B cell (primary cell): ENCODE measurements at regions not wholly inside any gene's neighbourhood (a gene's known extent, or its start where the extent isn't known, plus 50 kb on each side); places are given as distances from the start of the nearest gene placed in this dataset.
"Not testable (repeated sequence)": the region's sequence is repeated elsewhere in the genome, so short reads cannot be mapped to it uniquely, and the experiment has no call there.

Experiments
- ATAC-seq: fragments of 200-7000 bp; cut with Tn5 transposase; one replicate; pipeline ENCODE4 v1.10.0; 2021; ENCODE audit warnings: low read depth, mild to moderate bottlenecking, moderate number of reproducible peaks, moderate library complexity
- CTCF ChIA-PET: fragments of 350-600 bp; sonication (Branson Sonifier 250); formaldehyde crosslinking; loops from one replicate; lab custom pipeline; 2021; ENCODE audit warnings: antibody characterized with exemption, inconsistent platforms; lab: Charles Lee
- POLR2A ChIA-PET: fragments of 350-600 bp; sonication (Branson Sonifier 250); formaldehyde crosslinking; loops from one replicate; lab custom pipeline; 2021; ENCODE audit warnings: antibody characterized with exemption; lab: Charles Lee
- DNase-seq: peaks from one replicate; pipeline ENCODE4 v3.0.0; 2013
- H2AFZ ChIP-seq: 2 replicates; pipeline ENCODE4 v1.6.1; 2012; ENCODE audit warnings: mild to moderate bottlenecking, low read depth, low read length; ENCODE audit not compliant: insufficient read depth, poor library complexity, severe bottlenecking
- H3K27ac ChIP-seq, 2 donors: 1 replicate in 1 of 2; 2 replicates in 1 of 2; pipeline ENCODE4 v1.5.1; 2012 to 2013; ENCODE audit warnings: low read length in 2 of 2, mild to moderate bottlenecking in 2 of 2, moderate library complexity in 1 of 2
- H3K27me3 ChIP-seq, 4 experiments: fragments of 200-600 bp in 1 of 4; sonication (generic) in 1 of 4; replicated peaks in 1 of 4; 1 replicate in 2 of 4; 2 replicates in 2 of 4; pipeline versions ENCODE4 v1.6.1 to v1.7.0; 2013 to 2016; ENCODE audit warnings: low read length in 3 of 4, mild to moderate bottlenecking in 2 of 4, mixed read lengths in 1 of 4, moderate library complexity in 1 of 4; ENCODE audit not compliant: insufficient read depth in 4 of 4, control insufficient read depth in 3 of 4; ENCODE audit errors: control extremely low read depth in 1 of 4
- H3K36me3 ChIP-seq, 2 experiments: replicated peaks in 1 of 2; 1 replicate in 1 of 2; 2 replicates in 1 of 2; pipeline versions ENCODE4 v1.6.1 to v1.7.1; 2013; ENCODE audit warnings: low read length in 1 of 2; ENCODE audit not compliant: insufficient read depth in 2 of 2, control insufficient read depth in 1 of 2; ENCODE audit errors: control extremely low read depth in 1 of 2, extremely low read depth in 1 of 2
- H3K4me1 ChIP-seq, 2 donors: fragments of 200-600 bp in 1 of 2; sonication (generic) in 1 of 2; 1 replicate in 1 of 2; 2 replicates in 1 of 2; pipeline versions ENCODE4 v1.5.1 to v1.6.1; 2013 to 2017; ENCODE audit warnings: low read length in 2 of 2; ENCODE audit not compliant: control insufficient read depth in 2 of 2, insufficient read depth in 2 of 2
- H3K4me2 ChIP-seq: replicated peaks from 2 replicates; pipeline ENCODE3; 2012; ENCODE audit warnings: mild to moderate bottlenecking, low read depth, low read length; ENCODE audit not compliant: poor library complexity, severe bottlenecking
- H3K4me3 ChIP-seq, 5 experiments: fragments of 200-600 bp in 1 of 5; sonication (generic) in 1 of 5; 1 replicate in 3 of 5; 2 replicates in 2 of 5; pipeline versions ENCODE4 v1.5.1 to v1.7.0; 2011 to 2016; ENCODE audit warnings: low read length in 4 of 5, mild to moderate bottlenecking in 4 of 5, low read depth in 2 of 5, control low read depth in 1 of 5, moderate library complexity in 1 of 5; ENCODE audit not compliant: insufficient read depth in 1 of 5; ENCODE audit errors: control extremely low read depth in 1 of 5, extremely low read depth in 1 of 5
- H3K79me2 ChIP-seq: fragments of 200-600 bp; sonication (generic); one replicate; pipeline ENCODE4 v1.6.0; 2016; ENCODE audit warnings: low read length; ENCODE audit not compliant: control insufficient read depth, insufficient read depth
- H3K9ac ChIP-seq: fragments of 200-600 bp; sonication (generic); 2 replicates; pipeline ENCODE4 v1.6.1; 2017; ENCODE audit warnings: mild to moderate bottlenecking, low read length, moderate library complexity
- H3K9me3 ChIP-seq, 3 donors: one replicate each; pipeline versions ENCODE4 v1.6.1 to v1.7.1; 2013; ENCODE audit warnings: low read length in 2 of 3; ENCODE audit not compliant: control insufficient read depth in 2 of 3, insufficient read depth in 1 of 3; ENCODE audit errors: control extremely low read depth in 1 of 3
- H4K20me1 ChIP-seq: 2 replicates; pipeline ENCODE4 v1.6.0; 2012; ENCODE audit warnings: mild to moderate bottlenecking, low read length; ENCODE audit not compliant: insufficient read depth, control insufficient read depth, poor library complexity, severe bottlenecking
- H3K27ac Mint-ChIP-seq: one replicate; pipeline ENCODE4 v1.8.0; 2021; ENCODE audit warnings: mixed read lengths
- H3K27me3 Mint-ChIP-seq: one replicate; pipeline ENCODE4 v1.8.0; 2021; ENCODE audit warnings: mixed read lengths
- H3K4me1 Mint-ChIP-seq: one replicate; pipeline ENCODE4 v1.8.0; 2021; ENCODE audit warnings: mixed read lengths
- H3K4me3 Mint-ChIP-seq: one replicate; pipeline ENCODE4 v1.8.0; 2021; ENCODE audit warnings: mixed read lengths
- H3K9me3 Mint-ChIP-seq: one replicate; pipeline ENCODE4 v1.8.0; 2022; ENCODE audit warnings: mixed read lengths; ENCODE audit not compliant: insufficient read depth
- EZH2 ChIP-seq: IDR thresholded peaks from 2 replicates; pipeline ENCODE4 v1.6.1; 2012; ENCODE audit warnings: borderline replicate concordance, low read depth, mild to moderate bottlenecking, moderate library complexity, low read length; ENCODE audit not compliant: insufficient read depth, poor library complexity, severe bottlenecking
- WGBS: methylation state at CpG from one replicate; pipeline ENCODE4 v1.1.5; 2013; ENCODE audit warnings: missing lambda C conversion rate; ENCODE audit not compliant: insufficient coverage; 5-methylcytosine and 5-hydroxymethylcytosine counted together
- intact Hi-C: fragments of 100-400 bp; cut with micrococcal nuclease; formaldehyde crosslinking; loops from one replicate; pipeline ENCODE4 v1.10.0; 2022
- TF ChIP-seq, protein P1 (sequence below): fragments of 200-600 bp; IDR thresholded peaks from one replicate; pipeline ENCODE4 v1.8.0; 2022; ENCODE audit warnings: antibody characterized with exemption, mild to moderate bottlenecking

- TF ChIP-seq EZH2: no peak
- TF ChIP-seq, protein P1, sequence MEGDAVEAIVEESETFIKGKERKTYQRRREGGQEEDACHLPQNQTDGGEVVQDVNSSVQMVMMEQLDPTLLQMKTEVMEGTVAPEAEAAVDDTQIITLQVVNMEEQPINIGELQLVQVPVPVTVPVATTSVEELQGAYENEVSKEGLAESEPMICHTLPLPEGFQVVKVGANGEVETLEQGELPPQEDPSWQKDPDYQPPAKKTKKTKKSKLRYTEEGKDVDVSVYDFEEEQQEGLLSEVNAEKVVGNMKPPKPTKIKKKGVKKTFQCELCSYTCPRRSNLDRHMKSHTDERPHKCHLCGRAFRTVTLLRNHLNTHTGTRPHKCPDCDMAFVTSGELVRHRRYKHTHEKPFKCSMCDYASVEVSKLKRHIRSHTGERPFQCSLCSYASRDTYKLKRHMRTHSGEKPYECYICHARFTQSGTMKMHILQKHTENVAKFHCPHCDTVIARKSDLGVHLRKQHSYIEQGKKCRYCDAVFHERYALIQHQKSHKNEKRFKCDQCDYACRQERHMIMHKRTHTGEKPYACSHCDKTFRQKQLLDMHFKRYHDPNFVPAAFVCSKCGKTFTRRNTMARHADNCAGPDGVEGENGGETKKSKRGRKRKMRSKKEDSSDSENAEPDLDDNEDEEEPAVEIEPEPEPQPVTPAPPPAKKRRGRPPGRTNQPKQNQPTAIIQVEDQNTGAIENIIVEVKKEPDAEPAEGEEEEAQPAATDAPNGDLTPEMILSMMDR: no peak
- no peaks in the 10 kb centered on the region for H3K79me2 ChIP-seq
- no peak overlapping the region for H3K27ac ChIP-seq
- 86% methylated on average over 1 of the region's 1 CpG for WGBS
- H3K4me1 ChIP-seq: no peaks in the 10 kb centered on the region
- H3K4me2 ChIP-seq: no peak overlapping the region
- H3K9me3 Mint-ChIP-seq: peaks cover 2% of the 10 kb centered on the region
- H3K27ac Mint-ChIP-seq: no peak overlapping the region
- no peaks in the 10 kb centered on the region for H3K27me3 ChIP-seq
- H3K4me1 Mint-ChIP-seq: no peaks in the 10 kb centered on the region
- ATAC-seq (no peak), DNase-seq (no peak)
- H4K20me1 ChIP-seq: no peaks in the 10 kb centered on the region
- intact Hi-C loops: no loop called here
- CTCF ChIA-PET: no interaction called here
- no peaks in the 10 kb centered on the region for H3K9me3 ChIP-seq
- no peaks in the 10 kb centered on the region for H3K27me3 Mint-ChIP-seq
- H2AFZ ChIP-seq: no peak overlapping the region
- no peak overlapping the region for H3K9ac ChIP-seq
- no peak overlapping the region for H3K4me3 ChIP-seq
- POLR2A ChIA-PET: no interaction called here
- no peak overlapping the region for H3K4me3 Mint-ChIP-seq
- H3K36me3 ChIP-seq: no peaks in the 10 kb centered on the region
Observed at GRCh38 chr9:106177216-106177615, 482.9 kb downstream of the TMEM38B start.

- H3K4me1 Mint-ChIP-seq: no peaks in the 10 kb centered on the region
- no peak overlapping the region for H3K4me2 ChIP-seq
- H3K36me3 ChIP-seq: no peaks in the 10 kb centered on the region
- TF ChIP-seq, protein P1: no peak
- no peak for TF ChIP-seq EZH2
- no peak overlapping the region for H2AFZ ChIP-seq
- no peak overlapping the region for H3K4me3 Mint-ChIP-seq
- intact Hi-C loops: no loop called here
- H3K79me2 ChIP-seq: no peaks in the 10 kb centered on the region
- DNase-seq (no peak), ATAC-seq (no peak)
- H3K9ac ChIP-seq: no peak overlapping the region
- no peaks in the 10 kb centered on the region for H3K4me1 ChIP-seq
- H3K4me3 ChIP-seq: no peak overlapping the region
- ChIA-PET CTCF (no interaction called here), POLR2A (no interaction called here)
- no peaks in the 10 kb centered on the region for H4K20me1 ChIP-seq
- H3K27me3 Mint-ChIP-seq: no peaks in the 10 kb centered on the region
- no peak overlapping the region for H3K27ac Mint-ChIP-seq
- H3K27me3 ChIP-seq: no peaks in the 10 kb centered on the region
- peaks cover 2% of the 10 kb centered on the region for H3K9me3 Mint-ChIP-seq
- WGBS: 97% methylated on average over 3 of the region's 3 CpGs
- H3K9me3 ChIP-seq: no peaks in the 10 kb centered on the region
- H3K27ac ChIP-seq: no peak overlapping the region
Observed at GRCh38 chr9:106179191-106179590, 484.9 kb downstream of the TMEM38B start.

DNA sequence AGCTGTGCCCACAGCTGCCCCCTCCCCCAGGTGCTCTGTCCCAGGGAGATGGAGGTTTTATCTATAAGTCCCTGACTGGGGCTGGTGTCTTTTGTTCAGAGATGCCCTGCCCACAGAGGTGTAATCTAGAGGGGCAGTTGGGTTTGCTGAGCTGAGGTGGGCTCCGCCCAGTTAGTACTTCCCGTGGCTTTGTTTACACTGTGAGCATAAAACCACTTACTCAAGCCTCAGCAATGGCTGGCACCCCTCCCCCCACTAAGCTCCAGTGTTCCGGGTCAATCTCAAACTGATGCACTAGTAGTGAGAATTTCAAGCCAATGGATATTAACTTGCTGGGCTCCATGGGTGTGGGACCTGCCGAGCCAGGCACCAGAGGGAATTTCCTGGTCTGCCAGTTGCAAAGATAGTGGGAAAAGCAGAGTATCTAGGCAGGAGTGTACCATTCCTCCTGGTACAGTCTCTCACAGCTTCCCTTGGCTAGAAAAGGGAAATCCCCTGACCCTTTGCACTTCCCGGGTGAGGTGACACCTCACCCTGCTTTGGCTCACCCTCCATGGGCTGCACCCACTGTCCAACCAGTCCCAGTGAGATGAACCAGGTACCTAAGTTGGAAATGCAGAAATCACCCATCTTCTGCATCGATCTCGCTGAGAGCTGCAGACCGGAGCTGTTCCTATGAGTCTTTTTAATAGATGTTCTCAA, 509.6 kb downstream of the TMEM38B start:
- H3K9me3 Mint-ChIP-seq, H3K4me1 ChIP-seq, H3K27me3 ChIP-seq, H3K4me3 Mint-ChIP-seq, CTCF ChIA-PET, H3K4me1 Mint-ChIP-seq, H4K20me1 ChIP-seq, DNase-seq, H3K36me3 ChIP-seq, H3K79me2 ChIP-seq, H3K9ac ChIP-seq, ATAC-seq, H3K4me2 ChIP-seq, H3K4me3 ChIP-seq, H2AFZ ChIP-seq, H3K27me3 Mint-ChIP-seq, POLR2A ChIA-PET, H3K27ac Mint-ChIP-seq, intact Hi-C loops, H3K27ac ChIP-seq: not testable (repeated sequence)
- WGBS: 95% methylated on average over 2 of the region's 8 CpGs
- peaks cover 0 to 14% (median 0%) of the 10 kb centered on the region in 3 donors for H3K9me3 ChIP-seq
